ENCODE measurements at regions not wholly inside any gene's neighbourhood (a gene's known extent, or its start where the extent isn't known, plus 50 kb on each side); places are given as distances from the start of the nearest gene placed in this dataset.

DNA sequence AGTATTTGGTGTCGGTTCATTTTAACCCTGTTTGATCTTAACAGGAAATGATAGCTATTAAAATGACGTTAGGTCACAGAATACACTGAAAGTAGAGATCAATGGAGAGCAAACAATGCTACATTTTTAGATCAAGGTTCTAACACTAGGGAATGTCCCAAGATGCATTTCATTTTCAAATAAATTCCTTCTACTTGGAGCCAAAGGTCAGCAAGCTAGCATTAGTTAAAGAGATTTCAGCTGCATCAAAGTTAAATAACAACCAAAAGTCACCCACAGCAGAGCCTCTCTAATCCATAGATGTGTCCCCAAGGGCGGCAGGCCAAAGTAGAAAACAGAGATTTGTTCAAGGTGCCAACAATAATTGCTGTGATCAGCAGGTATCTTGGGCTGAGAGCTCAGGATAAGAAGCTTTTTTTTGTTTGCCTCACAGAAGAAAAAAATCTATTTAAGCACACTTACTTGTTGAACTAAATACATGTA is 1233.6 kb upstream of the TMEFF2 start (continued):
- TF ChIP-seq, protein P1, sequence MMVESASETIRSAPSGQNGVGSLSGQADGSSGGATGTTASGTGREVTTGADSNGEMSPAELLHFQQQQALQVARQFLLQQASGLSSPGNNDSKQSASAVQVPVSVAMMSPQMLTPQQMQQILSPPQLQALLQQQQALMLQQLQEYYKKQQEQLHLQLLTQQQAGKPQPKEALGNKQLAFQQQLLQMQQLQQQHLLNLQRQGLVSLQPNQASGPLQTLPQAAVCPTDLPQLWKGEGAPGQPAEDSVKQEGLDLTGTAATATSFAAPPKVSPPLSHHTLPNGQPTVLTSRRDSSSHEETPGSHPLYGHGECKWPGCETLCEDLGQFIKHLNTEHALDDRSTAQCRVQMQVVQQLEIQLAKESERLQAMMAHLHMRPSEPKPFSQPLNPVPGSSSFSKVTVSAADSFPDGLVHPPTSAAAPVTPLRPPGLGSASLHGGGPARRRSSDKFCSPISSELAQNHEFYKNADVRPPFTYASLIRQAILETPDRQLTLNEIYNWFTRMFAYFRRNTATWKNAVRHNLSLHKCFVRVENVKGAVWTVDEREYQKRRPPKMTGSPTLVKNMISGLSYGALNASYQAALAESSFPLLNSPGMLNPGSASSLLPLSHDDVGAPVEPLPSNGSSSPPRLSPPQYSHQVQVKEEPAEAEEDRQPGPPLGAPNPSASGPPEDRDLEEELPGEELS (CRISPR knock-in tag; IDR thresholded peaks at IDR 0.05), result peak; percentile 96
- TF ChIP-seq KDM6A (CRISPR knock-in tag; IDR thresholded peaks at IDR 0.05; ENCODE audit: low read depth) (peak; percentile 98), MEIS1 (CRISPR knock-in tag; IDR thresholded peaks at IDR 0.05; ENCODE audit: borderline replicate concordance) (peak; percentile 83; the same call in 1 of the 2 replicates), ZNF761 (CRISPR knock-in tag; conservative IDR thresholded peaks at IDR 0.05) (peak; percentile 70; the same call in 1 of the 2 replicates), MBD4 (IDR thresholded peaks at IDR 0.05; ENCODE audit: borderline replicate concordance, low read length) (peak; percentile 99), RBFOX2 (IDR thresholded peaks at IDR 0.05; ENCODE audit: low read depth, low read length) (0 out of 2 replicates have a peak, but pooled peaks have one; percentile 27), ZNF205 (CRISPR knock-in tag; IDR thresholded peaks at IDR 0.05) (peak; percentile 57; the same call in 1 of the 2 replicates), HOXA5 (CRISPR knock-in tag; IDR thresholded peaks at IDR 0.05) (0 out of 2 replicates have a peak, but pooled peaks have one; percentile 47), SOX13 (IDR thresholded peaks at IDR 0.05) (peak; percentile 80), SOX13 (CRISPR knock-in tag; conservative IDR thresholded peaks at IDR 0.05 in 1 of 2, IDR thresholded peaks at IDR 0.05 in 1 of 2) (peak in 1 of 2 experiments; percentile 96; a peak in 2 of 4 replicates), KMT2A (CRISPR knock-in tag; IDR thresholded peaks at IDR 0.05) (no peak), MEIS2 (CRISPR knock-in tag; IDR thresholded peaks at IDR 0.05) (peak; percentile 60; the same call in 1 of the 2 replicates), ZNF350 (CRISPR knock-in tag; IDR thresholded peaks at IDR 0.05; ENCODE audit: borderline replicate concordance, low read depth) (no peak), ZNF652 (CRISPR knock-in tag; IDR thresholded peaks at IDR 0.05; ENCODE audit: borderline replicate concordance, low read depth) (peak; percentile 80; the same call in 1 of the 2 replicates), NFYC (CRISPR knock-in tag; IDR thresholded peaks at IDR 0.05) (peak; percentile 25; the same call in 1 of the 2 replicates), SMC3 (IDR thresholded peaks at IDR 0.05; ENCODE audit: low read length) (no peak; the same call in 1 of the 2 replicates), GFI1 (CRISPR knock-in tag; IDR thresholded peaks at IDR 0.05; ENCODE audit: borderline replicate concordance) (peak; percentile 100), RARA (CRISPR knock-in tag; IDR thresholded peaks at IDR 0.05) (peak; percentile 90), MED13 (CRISPR knock-in tag; IDR thresholded peaks at IDR 0.05) (peak; percentile 50; the same call in 1 of the 2 replicates), CEBPG (CRISPR knock-in tag; IDR thresholded peaks at IDR 0.05) (peak; percentile 75), ZBTB42 (CRISPR knock-in tag; IDR thresholded peaks at IDR 0.05) (no peak), PCBP1 (IDR thresholded peaks at IDR 0.05; ENCODE audit: borderline replicate concordance, low read depth, low read length) (no peak), ZNF772 (CRISPR knock-in tag; IDR thresholded peaks at IDR 0.05) (peak; percentile 84; the same call in 1 of the 2 replicates), GABPA (IDR thresholded peaks at IDR 0.05; ENCODE audit: low read depth, low read length) (no peak), GABPA (CRISPR knock-in tag; IDR thresholded peaks at IDR 0.05; ENCODE audit: low read depth) (peak; percentile 71)
- TF ChIP-seq, protein P2, sequence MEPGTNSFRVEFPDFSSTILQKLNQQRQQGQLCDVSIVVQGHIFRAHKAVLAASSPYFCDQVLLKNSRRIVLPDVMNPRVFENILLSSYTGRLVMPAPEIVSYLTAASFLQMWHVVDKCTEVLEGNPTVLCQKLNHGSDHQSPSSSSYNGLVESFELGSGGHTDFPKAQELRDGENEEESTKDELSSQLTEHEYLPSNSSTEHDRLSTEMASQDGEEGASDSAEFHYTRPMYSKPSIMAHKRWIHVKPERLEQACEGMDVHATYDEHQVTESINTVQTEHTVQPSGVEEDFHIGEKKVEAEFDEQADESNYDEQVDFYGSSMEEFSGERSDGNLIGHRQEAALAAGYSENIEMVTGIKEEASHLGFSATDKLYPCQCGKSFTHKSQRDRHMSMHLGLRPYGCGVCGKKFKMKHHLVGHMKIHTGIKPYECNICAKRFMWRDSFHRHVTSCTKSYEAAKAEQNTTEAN (CRISPR knock-in tag; conservative IDR thresholded peaks at IDR 0.05), result peak; percentile 43; the same call in 1 of the 2 replicates
- TF ChIP-seq, protein P3, sequence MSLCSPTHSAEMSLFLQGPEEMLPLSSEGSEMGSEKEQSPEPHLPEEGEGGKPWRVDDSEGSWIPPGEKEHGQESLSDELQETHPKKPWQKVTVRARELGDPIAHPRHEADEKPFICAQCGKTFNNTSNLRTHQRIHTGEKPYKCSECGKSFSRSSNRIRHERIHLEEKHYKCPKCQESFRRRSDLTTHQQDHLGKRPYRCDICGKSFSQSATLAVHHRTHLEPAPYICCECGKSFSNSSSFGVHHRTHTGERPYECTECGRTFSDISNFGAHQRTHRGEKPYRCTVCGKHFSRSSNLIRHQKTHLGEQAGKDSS (CRISPR knock-in tag; IDR thresholded peaks at IDR 0.05; ENCODE audit: borderline replicate concordance, low read depth), result no peak
- TF ChIP-seq, protein P4, sequence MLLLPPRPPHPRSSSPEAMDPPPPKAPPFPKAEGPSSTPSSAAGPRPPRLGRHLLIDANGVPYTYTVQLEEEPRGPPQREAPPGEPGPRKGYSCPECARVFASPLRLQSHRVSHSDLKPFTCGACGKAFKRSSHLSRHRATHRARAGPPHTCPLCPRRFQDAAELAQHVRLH (CRISPR knock-in tag; IDR thresholded peaks at IDR 0.05; ENCODE audit: borderline replicate concordance, low read depth), result peak; percentile 48; the same call in 1 of the 2 replicates
